OCI-LY7 (cell line): ENCODE measurements at regions not wholly inside any gene's neighbourhood (a gene's known extent, or its start where the extent isn't known, plus 50 kb on each side); places are given as distances from the start of the nearest gene placed in this dataset.

ENCODE experiments used
- EZH2phosphoT487 ChIP-seq: fragments of 200-600 bp; sonication (generic); IDR thresholded peaks from 2 replicates; pipeline ENCODE4 v1.6.1; 2018; ENCODE audit warnings: low read depth, borderline replicate concordance, mild to moderate bottlenecking, mixed run types, antibody characterized with exemption, low read length, moderate library complexity, mixed read lengths
- TF ChIP-seq, protein P1 (sequence below): fragments of 200-600 bp; sonication (generic); conservative IDR thresholded peaks from 2 replicates; pipeline ENCODE4 v1.5.1; 2014; ENCODE audit warnings: mild to moderate bottlenecking, antibody characterized with exemption, low read length, moderate library complexity, mixed read lengths

DNA sequence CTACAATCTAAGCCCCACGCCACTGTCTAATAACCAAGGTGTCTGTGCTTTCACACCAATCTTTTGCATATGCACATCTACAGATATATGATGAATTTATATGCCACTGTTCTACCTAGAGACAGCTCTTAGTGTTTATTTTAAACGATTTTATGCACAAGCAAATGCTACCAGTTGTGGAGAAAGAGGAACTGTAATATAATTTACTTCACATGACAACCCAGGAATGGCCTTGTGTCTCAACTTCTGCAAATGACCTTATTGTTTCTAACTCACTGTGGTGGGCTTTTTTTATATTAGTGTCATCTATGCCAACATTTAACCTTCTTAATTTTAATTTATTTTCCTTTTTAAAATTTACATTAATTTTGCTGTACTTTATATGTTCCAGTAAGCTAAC, 531.1 kb upstream of the TLE4 start:
- TF ChIP-seq, protein P1, sequence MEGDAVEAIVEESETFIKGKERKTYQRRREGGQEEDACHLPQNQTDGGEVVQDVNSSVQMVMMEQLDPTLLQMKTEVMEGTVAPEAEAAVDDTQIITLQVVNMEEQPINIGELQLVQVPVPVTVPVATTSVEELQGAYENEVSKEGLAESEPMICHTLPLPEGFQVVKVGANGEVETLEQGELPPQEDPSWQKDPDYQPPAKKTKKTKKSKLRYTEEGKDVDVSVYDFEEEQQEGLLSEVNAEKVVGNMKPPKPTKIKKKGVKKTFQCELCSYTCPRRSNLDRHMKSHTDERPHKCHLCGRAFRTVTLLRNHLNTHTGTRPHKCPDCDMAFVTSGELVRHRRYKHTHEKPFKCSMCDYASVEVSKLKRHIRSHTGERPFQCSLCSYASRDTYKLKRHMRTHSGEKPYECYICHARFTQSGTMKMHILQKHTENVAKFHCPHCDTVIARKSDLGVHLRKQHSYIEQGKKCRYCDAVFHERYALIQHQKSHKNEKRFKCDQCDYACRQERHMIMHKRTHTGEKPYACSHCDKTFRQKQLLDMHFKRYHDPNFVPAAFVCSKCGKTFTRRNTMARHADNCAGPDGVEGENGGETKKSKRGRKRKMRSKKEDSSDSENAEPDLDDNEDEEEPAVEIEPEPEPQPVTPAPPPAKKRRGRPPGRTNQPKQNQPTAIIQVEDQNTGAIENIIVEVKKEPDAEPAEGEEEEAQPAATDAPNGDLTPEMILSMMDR, result no peak
- TF ChIP-seq EZH2phosphoT487, result no peak
